Esophagus muscularis mucosa (tissue), 4 donors: ENCODE measurements at regions not wholly inside any gene's neighbourhood (a gene's known extent, or its start where the extent isn't known, plus 50 kb on each side); places are given as distances from the start of the nearest gene placed in this dataset.

Experiments used
- DNase-seq: peaks from one replicate; pipeline ENCODE4 v3.0.0-alpha.2; 2017; ENCODE audit errors: extremely low spot score
- H3K27ac ChIP-seq, 4 donors: fragments of 200-600 bp; sonication (generic); replicated peaks in 1 of 4; 1 replicate in 3 of 4; 2 replicates in 1 of 4; pipeline ENCODE4 v1.5.1; 2016 to 2019; ENCODE audit warnings: mild to moderate bottlenecking in 1 of 4
- H3K27me3 ChIP-seq, 4 donors: fragments of 200-600 bp; sonication (generic); one replicate each; pipeline versions ENCODE4 v1.5.1 to v1.6.0; 2016 to 2019
- H3K36me3 ChIP-seq, 4 donors: fragments of 200-600 bp; sonication (generic); one replicate each; pipeline ENCODE4 v1.5.1; 2016 to 2019
- H3K4me1 ChIP-seq, 4 donors: fragments of 200-600 bp; sonication (generic); one replicate each; pipeline ENCODE4 v1.5.1; 2016 to 2019
- H3K4me3 ChIP-seq, 4 donors: fragments of 200-600 bp; sonication (generic); 1 replicate in 2 of 4; 2 replicates in 2 of 4; pipeline ENCODE4 v1.5.1; 2016 to 2019; ENCODE audit warnings: mild to moderate bottlenecking in 4 of 4, moderate library complexity in 1 of 4
- H3K9me3 ChIP-seq, 4 donors: fragments of 200-600 bp; sonication (generic); 1 replicate in 3 of 4; 2 replicates in 1 of 4; pipeline ENCODE4 v1.5.1; 2016 to 2019
- EP300 ChIP-seq: sonication (generic); formaldehyde crosslinking; IDR thresholded peaks from one replicate; pipeline ENCODE4 v1.6.1; 2017; ENCODE audit warnings: antibody characterized with exemption
- POLR2A ChIP-seq: fragments of 450-650 bp; IDR thresholded peaks from one replicate; pipeline ENCODE4 v1.6.1; 2017; ENCODE audit warnings: antibody characterized with exemption, moderate library complexity, mild to moderate bottlenecking, low read depth
- POLR2AphosphoS5 ChIP-seq, 2 donors: sonication (generic); formaldehyde crosslinking; IDR thresholded peaks; one replicate each; pipeline ENCODE4 v1.6.1; 2017; ENCODE audit warnings: antibody characterized with exemption in 2 of 2
- WGBS: methylation state at CpG from one replicate; pipeline ENCODE4 v1.1.5; 2018; 5-methylcytosine and 5-hydroxymethylcytosine counted together
- intact Hi-C: fragments of 100-400 bp; cut with DNase I; formaldehyde crosslinking; loops from one replicate; pipeline ENCODE4 v1.15.1; 2023
- TF ChIP-seq, protein P1 (sequence below), 3 experiments: fragments of 200-600 bp in 2 of 3; fragments of 450-650 bp in 1 of 3; sonication (generic) in 2 of 3; IDR thresholded peaks; one replicate each; pipeline ENCODE4 v1.5.1; 2017 to 2019; ENCODE audit warnings: antibody characterized with exemption in 3 of 3, mild to moderate bottlenecking in 2 of 3, moderate library complexity in 1 of 3

- Histone ChIP-seq H3K4me3 (no peak overlapping the region), H3K9me3 (no peaks in the 10 kb centered on the region)
- intact Hi-C loops = no loop called here
These were observed 163.8 kb upstream of the RGMA start for GRCh38 chr15:93252780-93253179.

GRCh38 chr15:93250950-93251349, 161.9 kb upstream of the RGMA start:
- no peak for DNase-seq

More at GRCh38 chr15:93252780-93253179, 163.8 kb upstream of the RGMA start:
- Histone ChIP-seq H3K4me1 (peaks cover 0 to 7% (median 0%) of the 10 kb centered on the region in 4 donors), H3K36me3 (no peaks in the 10 kb centered on the region), H3K27me3 (no peaks in the 10 kb centered on the region), H3K27ac (no peak overlapping the region)
- no peak for DNase-seq
- TF ChIP-seq, protein P1, sequence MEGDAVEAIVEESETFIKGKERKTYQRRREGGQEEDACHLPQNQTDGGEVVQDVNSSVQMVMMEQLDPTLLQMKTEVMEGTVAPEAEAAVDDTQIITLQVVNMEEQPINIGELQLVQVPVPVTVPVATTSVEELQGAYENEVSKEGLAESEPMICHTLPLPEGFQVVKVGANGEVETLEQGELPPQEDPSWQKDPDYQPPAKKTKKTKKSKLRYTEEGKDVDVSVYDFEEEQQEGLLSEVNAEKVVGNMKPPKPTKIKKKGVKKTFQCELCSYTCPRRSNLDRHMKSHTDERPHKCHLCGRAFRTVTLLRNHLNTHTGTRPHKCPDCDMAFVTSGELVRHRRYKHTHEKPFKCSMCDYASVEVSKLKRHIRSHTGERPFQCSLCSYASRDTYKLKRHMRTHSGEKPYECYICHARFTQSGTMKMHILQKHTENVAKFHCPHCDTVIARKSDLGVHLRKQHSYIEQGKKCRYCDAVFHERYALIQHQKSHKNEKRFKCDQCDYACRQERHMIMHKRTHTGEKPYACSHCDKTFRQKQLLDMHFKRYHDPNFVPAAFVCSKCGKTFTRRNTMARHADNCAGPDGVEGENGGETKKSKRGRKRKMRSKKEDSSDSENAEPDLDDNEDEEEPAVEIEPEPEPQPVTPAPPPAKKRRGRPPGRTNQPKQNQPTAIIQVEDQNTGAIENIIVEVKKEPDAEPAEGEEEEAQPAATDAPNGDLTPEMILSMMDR (IDR thresholded peaks at IDR 0.05) = no peak
- TF ChIP-seq POLR2AphosphoS5 (IDR thresholded peaks at IDR 0.05) (no peak), POLR2A (no peak), EP300 (no peak)
- WGBS = 76% methylated on average over 2 of the region's 2 CpGs

GRCh38 chr15:93250209-93250608, 161.2 kb upstream of the RGMA start:
- no peak overlapping the region for H3K27ac ChIP-seq
- TF ChIP-seq, protein P1 (IDR thresholded peaks at IDR 0.05) = no peak
- no peak for TF ChIP-seq POLR2A
- TF ChIP-seq POLR2AphosphoS5 (IDR thresholded peaks at IDR 0.05) = no peak
- no peak for TF ChIP-seq EP300
- H3K27me3 ChIP-seq = no peaks in the 10 kb centered on the region
- H3K4me1 ChIP-seq = peaks cover 0 to 7% (median 0%) of the 10 kb centered on the region in 4 donors
- intact Hi-C loops = no loop called here
- no peak for DNase-seq
- 77% methylated on average over 2 of the region's 2 CpGs for WGBS
- no peaks in the 10 kb centered on the region for H3K9me3 ChIP-seq
- H3K4me3 ChIP-seq = no peak overlapping the region
- no peaks in the 10 kb centered on the region for H3K36me3 ChIP-seq

More at GRCh38 chr15:93250950-93251349, 161.9 kb upstream of the RGMA start:
- H3K27me3 ChIP-seq = no peaks in the 10 kb centered on the region
- H3K27ac ChIP-seq = no peak overlapping the region
- no peak for TF ChIP-seq POLR2A
- TF ChIP-seq, protein P1 (IDR thresholded peaks at IDR 0.05) = no peak
- no peak for TF ChIP-seq POLR2AphosphoS5 (IDR thresholded peaks at IDR 0.05)
- TF ChIP-seq EP300 = no peak
- intact Hi-C loops = no loop called here
- H3K36me3 ChIP-seq = no peaks in the 10 kb centered on the region
- H3K9me3 ChIP-seq = no peaks in the 10 kb centered on the region
- no peak overlapping the region for H3K4me3 ChIP-seq
- peaks cover 0 to 7% (median 0%) of the 10 kb centered on the region in 4 donors for H3K4me1 ChIP-seq
- WGBS = 84% methylated on average over 8 of the region's 8 CpGs

- H3K9me3 ChIP-seq = no peaks in the 10 kb centered on the region
- intact Hi-C loops = no loop called here
- 63% methylated on average over 7 of the region's 7 CpGs for WGBS
These were observed 160.6 kb upstream of the RGMA start for GRCh38 chr15:93249623-93250022.

More at GRCh38 chr15:93249623-93250022, 160.6 kb upstream of the RGMA start:
- no peak for DNase-seq
- Histone ChIP-seq H3K36me3 (no peaks in the 10 kb centered on the region), H3K27ac (no peak overlapping the region), H3K4me1 (peaks cover 0 to 7% (median 0%) of the 10 kb centered on the region in 4 donors), H3K27me3 (no peaks in the 10 kb centered on the region), H3K4me3 (no peak overlapping the region)
- TF ChIP-seq POLR2A (no peak), POLR2AphosphoS5 (IDR thresholded peaks at IDR 0.05) (no peak), EP300 (no peak)
- TF ChIP-seq, protein P1 (IDR thresholded peaks at IDR 0.05) = no peak
